K562 (cell line): ENCODE measurements at regions not wholly inside any gene's neighbourhood (a gene's known extent, or its start where the extent isn't known, plus 50 kb on each side); places are given as distances from the start of the nearest gene placed in this dataset.

Source experiments
- ATAC-seq: fragments of 200-7000 bp; cut with Tn5 transposase; 3 replicates; pipeline ENCODE4 v1.9.1; 2020; ENCODE audit warnings: moderate library complexity
- BruUV-seq: library from RNA; stranded (reverse); fragments of 400-500 nt; replicated peaks from 2 replicates; lab custom pipeline; 2021; lab: Mats Ljungman, UMichigan
- CTCF ChIA-PET: fragments of 300-600 bp; formaldehyde crosslinking; extraction: SDS; loops from one replicate; lab custom pipeline; 2021; ENCODE audit warnings: low intra/inter-chr PET ratio; lab: Yijun Ruan, JAX
- POLR2A ChIA-PET: fragments of 300-600, 350-650 bp; sonication (Branson Sonifier 250); formaldehyde crosslinking; extraction: SDS; loops from one replicate; lab custom pipeline; 2021; ENCODE audit warnings: antibody characterized with exemption, inconsistent platforms; lab: Yijun Ruan, JAX
- DNase-seq, 4 experiments: peaks; one replicate each; pipeline versions ENCODE4 v3.0.0 to v3.0.0-alpha.2; 2011 to 2018; ENCODE audit warnings: low spot score in 3 of 4, mixed read lengths in 3 of 4; ENCODE audit errors: extremely low read depth in 1 of 4
- FAIRE-seq: peaks from 2 replicates; lab custom pipeline; 2011; peaks lifted over from hg19 to GRCh38; lab: Jason Lieb, UNC
- H2AFZ ChIP-seq: 2 replicates; pipeline ENCODE4 v1.6.0; 2011; ENCODE audit warnings: low read depth, low read length, control low read depth, inconsistent platforms
- H3K27ac ChIP-seq: fragments of 200-600 bp; 3 replicates; pipeline ENCODE4 v1.8.0; 2011; ENCODE audit warnings: low read depth, mild to moderate bottlenecking, control low read depth, inconsistent platforms, low read length, moderate library complexity, mixed read lengths; ENCODE audit errors: extremely low read depth
- H3K27me3 ChIP-seq, 2 experiments: fragments of 300-600 bp in 1 of 2; 2 replicates in 1 of 2; 3 replicates in 1 of 2; pipeline versions ENCODE4 v1.6.0 to v1.8.0; 2011; ENCODE audit warnings: inconsistent platforms in 2 of 2, low read length in 2 of 2, mild to moderate bottlenecking in 1 of 2, mixed read lengths in 1 of 2, moderate library complexity in 1 of 2; ENCODE audit not compliant: control insufficient read depth in 2 of 2, insufficient read depth in 2 of 2
- H3K36me3 ChIP-seq: fragments of 300-600 bp; 3 replicates; pipeline ENCODE4 v1.8.0; 2011; ENCODE audit warnings: mild to moderate bottlenecking, low read length, inconsistent platforms; ENCODE audit not compliant: control insufficient read depth, insufficient read depth
- H3K4me1 ChIP-seq, 2 experiments: fragments of 200-600 bp in 1 of 2; replicated peaks in 1 of 2; 2 replicates in 1 of 2; 3 replicates in 1 of 2; pipeline versions ENCODE4 v1.5.1 to v1.8.0; 2011; ENCODE audit warnings: inconsistent platforms in 2 of 2, low read length in 2 of 2, mild to moderate bottlenecking in 1 of 2, mixed read lengths in 1 of 2, moderate library complexity in 1 of 2; ENCODE audit not compliant: control insufficient read depth in 2 of 2, insufficient read depth in 2 of 2
- H3K4me2 ChIP-seq: 2 replicates; pipeline ENCODE4 v1.6.1; 2011; ENCODE audit warnings: low read length, control low read depth, inconsistent platforms, mixed read lengths; ENCODE audit not compliant: insufficient read depth
- H3K4me3 ChIP-seq: fragments of 200-600 bp; sonication (generic), shearing (Covaris generic); 2 replicates; pipeline ENCODE4 v1.5.1; 2016; ENCODE audit warnings: control low read depth, inconsistent platforms
- H3K79me2 ChIP-seq: fragments of 200-600 bp; 3 replicates; pipeline ENCODE4 v1.8.0; 2011; ENCODE audit warnings: low read length, inconsistent platforms; ENCODE audit not compliant: control insufficient read depth, insufficient read depth
- H3K9ac ChIP-seq, 2 experiments: 2 replicates each; pipeline versions ENCODE4 v1.6.0 to v1.6.1; 2011; ENCODE audit warnings: low read depth in 2 of 2, low read length in 2 of 2, control low read depth in 1 of 2, inconsistent platforms in 1 of 2, mild to moderate bottlenecking in 1 of 2, mixed read lengths in 1 of 2; ENCODE audit not compliant: insufficient read depth in 1 of 2
- H3K9me1 ChIP-seq: one replicate; pipeline ENCODE4 v1.6.0; 2011; ENCODE audit warnings: inconsistent platforms, mild to moderate bottlenecking, low read length, moderate library complexity; ENCODE audit not compliant: control insufficient read depth, insufficient read depth
- H3K9me3 ChIP-seq: replicated peaks from 2 replicates; pipeline ENCODE4 v1.5.1; 2011; ENCODE audit warnings: low read depth, low read length, inconsistent platforms; ENCODE audit not compliant: control insufficient read depth, insufficient read depth
- H4K20me1 ChIP-seq: replicated peaks from 2 replicates; pipeline ENCODE4 v1.6.1; 2011; ENCODE audit warnings: low read length, inconsistent platforms, mixed read lengths; ENCODE audit not compliant: control insufficient read depth, insufficient read depth
- BACH1 ChIP-seq: fragments of 200-800 bp; sonication (Bioruptor generic); IDR thresholded peaks from 2 replicates; pipeline ENCODE4 v1.6.1; 2016; ENCODE audit warnings: missing genetic modification characterization, missing compliant biosample characterization
- CXXC5 ChIP-seq: fragments of 250-450 bp; sonication (Bioruptor Pico); IDR thresholded peaks from 2 replicates; pipeline ENCODE4 v1.8.0; 2022; ENCODE audit warnings: inconsistent platforms, mild to moderate bottlenecking, moderate library complexity
- EP300 ChIP-seq: IDR thresholded peaks from 2 replicates; pipeline ENCODE4 v1.6.1; 2012; ENCODE audit warnings: low read length, improper control_type of control experiment
- GTF2E2 ChIP-seq: fragments of 200-800 bp; sonication (Bioruptor generic); IDR thresholded peaks from 2 replicates; pipeline ENCODE4 v1.6.1; 2016; ENCODE audit warnings: missing genetic modification characterization, missing compliant biosample characterization
- KLF16 ChIP-seq: IDR thresholded peaks from 2 replicates; pipeline ENCODE4 v1.6.1; 2016; ENCODE audit warnings: antibody characterized with exemption
- L3MBTL2 ChIP-seq: fragments of 450-650 bp; IDR thresholded peaks from 2 replicates; pipeline ENCODE4 v1.6.1; 2016; ENCODE audit warnings: mild to moderate bottlenecking, moderate library complexity
- MAZ ChIP-seq, 2 experiments: fragments of 450-650 bp in 1 of 2; sonication (generic) in 1 of 2; formaldehyde crosslinking; IDR thresholded peaks in 1 of 2; conservative IDR thresholded peaks in 1 of 2; 2 replicates each; pipeline versions ENCODE4 v1.4.0 to v1.5.0; 2020; ENCODE audit warnings: mild to moderate bottlenecking in 1 of 2, missing genetic modification reagents in 1 of 2
- MNT ChIP-seq, 2 experiments: fragments of 450-650 bp; conservative IDR thresholded peaks; 2 replicates each; pipeline ENCODE4 v1.6.1; 2017; ENCODE audit warnings: mild to moderate bottlenecking in 2 of 2, moderate library complexity in 2 of 2
- NBN ChIP-seq: fragments of 450-650 bp; IDR thresholded peaks from 2 replicates; pipeline ENCODE4 v1.6.1; 2016; ENCODE audit warnings: low read depth, mild to moderate bottlenecking
- PHF20 ChIP-seq: fragments of 450-650 bp; IDR thresholded peaks from 2 replicates; pipeline ENCODE4 v1.6.1; 2018; ENCODE audit not compliant: partially characterized antibody
- ZBTB11 ChIP-seq, 3 experiments: fragments of 200-800 bp in 1 of 3; fragments of 250-450 bp in 1 of 3; fragments of 450-650 bp in 1 of 3; sonication (Bioruptor Pico) in 1 of 3; sonication (Bioruptor generic) in 1 of 3; formaldehyde crosslinking in 1 of 3; IDR thresholded peaks; 2 replicates each; pipeline versions ENCODE4 v1.6.1 to v1.8.0; 2016 to 2022; ENCODE audit warnings: mild to moderate bottlenecking in 2 of 3, missing genetic modification characterization in 2 of 3, missing compliant biosample characterization in 1 of 3, moderate library complexity in 1 of 3
- ZNF197 ChIP-seq: fragments of 200-800 bp; sonication (Bioruptor generic); IDR thresholded peaks from 2 replicates; pipeline ENCODE4 v1.6.1; 2016; ENCODE audit warnings: low read depth, missing genetic modification characterization, missing compliant biosample characterization
- WGBS: fragments of 100-300 bp; shearing (Covaris generic); methylation state at CpG from one replicate; pipeline ENCODE4 v1.1.6; 2016; ENCODE audit warnings: low coverage, mixed read lengths; ENCODE audit not compliant: insufficient coverage; ENCODE audit errors: missing lambda C conversion rate; 5-methylcytosine and 5-hydroxymethylcytosine counted together
- in situ Hi-C: fragments of 300-500 bp; cut with MboI; formaldehyde crosslinking; loops from 4 replicates; pipeline ENCODE4 v1.15.0; 2018; ENCODE audit warnings: inconsistent platforms, mixed read lengths
- intact Hi-C: fragments of 100-400 bp; cut with micrococcal nuclease; formaldehyde crosslinking; loops from 2 replicates; pipeline ENCODE4 v1.14.2; 2022

GRCh38 chr2:177332026-177332991, 60.3 kb upstream of the AGPS start:
- DNase-seq (peak; percentile 61 to 84 (median 66)), ATAC-seq (peak; percentile 83), FAIRE-seq (peak; percentile 91)
- ChIA-PET POLR2A (interaction anchor here (1.2 to 2.0 kb wide), 2 partner anchors 67 to 167 kb away, joined by 3 to 9 read pairs; no protein-coding TSS in a partner anchor), CTCF (interaction anchor here (0.6 to 7.5 kb wide), 5 partner anchors 9 to 249 kb away, joined by 3 to 80 read pairs (median 13); no protein-coding TSS in a partner anchor)
- H2AFZ ChIP-seq = peak overlapping the region; percentile 80
- peak overlapping the region; percentile 23; the same call in 1 of the 2 replicates for H3K4me2 ChIP-seq
- in situ Hi-C loops (loop anchor here (5.0 to 10.0 kb wide), 5 partner anchors 70 to 422 kb away; partner anchors contain the start of gene NFE2L2), intact Hi-C loops (loop anchor here (1.0 to 10.0 kb wide), 3 partner anchors 69 to 168 kb away; no protein-coding TSS in a partner anchor)
- peak overlapping the region in 1 of 2 experiments; percentile 11; a peak in 1 of 4 replicates for H3K9ac ChIP-seq
- no peaks in the 10 kb centered on the region for H3K9me3 ChIP-seq
- H4K20me1 ChIP-seq = no peaks in the 10 kb centered on the region
- H3K9me1 ChIP-seq = no peaks in the 10 kb centered on the region
- no peaks in the 10 kb centered on the region for H3K27me3 ChIP-seq
- H3K36me3 ChIP-seq = peaks cover 22% of the 10 kb centered on the region
- no TSS peak for BruUV-seq
- no peak overlapping the region for H3K4me3 ChIP-seq
- peak overlapping the region; percentile 43; the same call in 2 of the 3 replicates for H3K27ac ChIP-seq
- H3K4me1 ChIP-seq = peaks cover 0 to 21% of the 10 kb centered on the region in 2 experiments; a peak in 4 of 5 replicates
- 22% methylated on average over 9 of the region's 9 CpGs for WGBS
- no peaks in the 10 kb centered on the region for H3K79me2 ChIP-seq
- peak; percentile 51; the same call in 1 of the 2 replicates for TF ChIP-seq ZNF197 (CRISPR knock-in tag)
- peak in 1 of 2 experiments; percentile 75; a peak in 2 of 4 replicates for TF ChIP-seq MAZ (CRISPR knock-in tag; conservative IDR thresholded peaks at IDR 0.05 in 1 of 2, IDR thresholded peaks at IDR 0.05 in 1 of 2)
- TF ChIP-seq PHF20 = peak; percentile 12
- TF ChIP-seq BACH1 = peak; percentile 59; the same call in 1 of the 2 replicates
- 0 out of 2 replicates have a peak, but pooled peaks have one; percentile 24 for TF ChIP-seq GTF2E2
- peak in 1 of 3 experiments; percentile 55; a peak in 2 of 6 replicates for TF ChIP-seq ZBTB11 (CRISPR knock-in tag; IDR thresholded peaks at IDR 0.05)
- TF ChIP-seq EP300 = peak; percentile 60
- peak in 1 of 2 experiments; percentile 44; a peak in 1 of 4 replicates for TF ChIP-seq MNT (conservative IDR thresholded peaks at IDR 0.05)
- TF ChIP-seq NBN = peak; percentile 73; the same call in 1 of the 2 replicates
- TF ChIP-seq L3MBTL2 = peak; percentile 20; the same call in 1 of the 2 replicates
- TF ChIP-seq CXXC5 (CRISPR knock-in tag) = peak; percentile 60; the same call in 1 of the 2 replicates
- TF ChIP-seq KLF16 = 0 out of 2 replicates have a peak, but pooled peaks have one; percentile 42
